ENCODE measurements at regions not wholly inside any gene's neighbourhood (a gene's known extent, or its start where the extent isn't known, plus 50 kb on each side); places are given as distances from the start of the nearest gene placed in this dataset.

- no peak overlapping the region for H3K4me3 ChIP-seq (ENCODE audit: low read depth, low read length, poor library complexity, severe bottlenecking)
- no peaks in the 10 kb centered on the region for H3K9me2 ChIP-seq (ENCODE audit: insufficient read depth, low read length)
- no peak overlapping the region for H2AFZ ChIP-seq (ENCODE audit: low read length)
- BruUV-seq (replicated peaks), result no TSS peak
- TF ChIP-seq EZH2phosphoT487 (IDR thresholded peaks at IDR 0.05; ENCODE audit: borderline replicate concordance, low read depth, low read length), result no peak
- TF ChIP-seq, protein P1, sequence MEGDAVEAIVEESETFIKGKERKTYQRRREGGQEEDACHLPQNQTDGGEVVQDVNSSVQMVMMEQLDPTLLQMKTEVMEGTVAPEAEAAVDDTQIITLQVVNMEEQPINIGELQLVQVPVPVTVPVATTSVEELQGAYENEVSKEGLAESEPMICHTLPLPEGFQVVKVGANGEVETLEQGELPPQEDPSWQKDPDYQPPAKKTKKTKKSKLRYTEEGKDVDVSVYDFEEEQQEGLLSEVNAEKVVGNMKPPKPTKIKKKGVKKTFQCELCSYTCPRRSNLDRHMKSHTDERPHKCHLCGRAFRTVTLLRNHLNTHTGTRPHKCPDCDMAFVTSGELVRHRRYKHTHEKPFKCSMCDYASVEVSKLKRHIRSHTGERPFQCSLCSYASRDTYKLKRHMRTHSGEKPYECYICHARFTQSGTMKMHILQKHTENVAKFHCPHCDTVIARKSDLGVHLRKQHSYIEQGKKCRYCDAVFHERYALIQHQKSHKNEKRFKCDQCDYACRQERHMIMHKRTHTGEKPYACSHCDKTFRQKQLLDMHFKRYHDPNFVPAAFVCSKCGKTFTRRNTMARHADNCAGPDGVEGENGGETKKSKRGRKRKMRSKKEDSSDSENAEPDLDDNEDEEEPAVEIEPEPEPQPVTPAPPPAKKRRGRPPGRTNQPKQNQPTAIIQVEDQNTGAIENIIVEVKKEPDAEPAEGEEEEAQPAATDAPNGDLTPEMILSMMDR (conservative IDR thresholded peaks at IDR 0.05; ENCODE audit: low read length), result no peak
- no peak overlapping the region for H3K27ac ChIP-seq (ENCODE audit: low read depth, low read length, poor library complexity, severe bottlenecking)
- no peaks in the 10 kb centered on the region for H4K20me1 ChIP-seq (ENCODE audit: insufficient read depth, low read length)
- no peaks in the 10 kb centered on the region for H3K79me2 ChIP-seq (ENCODE audit: insufficient read depth, low read depth, low read length)
- no peak for DNase-seq (ENCODE audit: low spot score)
- no peaks in the 10 kb centered on the region for H3K4me1 ChIP-seq (ENCODE audit: insufficient read depth, low read length, poor library complexity, severe bottlenecking)
- H3K9me3 ChIP-seq (ENCODE audit: low read length), result no peaks in the 10 kb centered on the region
- no peak overlapping the region for H3K4me2 ChIP-seq (ENCODE audit: low read length)
- ChIA-PET POLR2A (no interaction called here), CTCF (ENCODE audit: unreplicated experiment) (no interaction called here)
- intact Hi-C loops (cut with micrococcal nuclease; ENCODE audit: unreplicated experiment), result no loop called here
- no peaks in the 10 kb centered on the region for H3K36me3 ChIP-seq (ENCODE audit: insufficient read depth, low read length)
Measured at GRCh38 chr1:96355521-96355920, 366.1 kb upstream of the PTBP2 start.

DNA sequence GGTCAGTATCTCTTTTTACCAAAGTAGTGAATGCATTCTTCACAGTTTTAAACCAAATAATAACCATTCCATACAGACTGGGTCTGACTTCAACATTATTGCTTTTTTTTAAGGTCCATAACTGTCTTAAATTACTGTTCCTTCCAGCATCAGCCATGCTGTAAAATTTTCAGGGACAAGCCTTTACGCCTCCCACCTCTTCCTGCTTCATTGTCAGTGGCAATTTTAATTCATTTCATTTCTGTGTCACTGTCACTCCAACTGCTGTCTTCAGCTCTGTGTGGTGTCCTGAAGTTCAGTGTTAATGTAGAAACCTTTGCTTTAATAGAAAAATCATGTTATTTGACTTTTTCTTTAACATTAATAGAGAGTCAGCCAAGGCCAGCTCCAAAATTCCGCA lies 365.6 kb upstream of the PTBP2 start:
- intact Hi-C loops (cut with micrococcal nuclease; ENCODE audit: unreplicated experiment), result no loop called here
- H4K20me1 ChIP-seq (ENCODE audit: insufficient read depth, low read length), result no peaks in the 10 kb centered on the region
- H3K9me2 ChIP-seq (ENCODE audit: insufficient read depth, low read length), result no peaks in the 10 kb centered on the region
- no TSS peak for BruUV-seq (replicated peaks)
- no peaks in the 10 kb centered on the region for H3K36me3 ChIP-seq (ENCODE audit: insufficient read depth, low read length)
- no peak for DNase-seq (ENCODE audit: low spot score)
- no peaks in the 10 kb centered on the region for H3K79me2 ChIP-seq (ENCODE audit: insufficient read depth, low read depth, low read length)
- POLR2A ChIA-PET, result no interaction called here
- H3K4me3 ChIP-seq (ENCODE audit: low read depth, low read length, poor library complexity, severe bottlenecking), result no peak overlapping the region
- TF ChIP-seq, protein P1 (conservative IDR thresholded peaks at IDR 0.05; ENCODE audit: low read length), result no peak
- TF ChIP-seq EZH2phosphoT487 (IDR thresholded peaks at IDR 0.05; ENCODE audit: borderline replicate concordance, low read depth, low read length), result no peak
- no peak overlapping the region for H3K27ac ChIP-seq (ENCODE audit: low read depth, low read length, poor library complexity, severe bottlenecking)
- H3K4me1 ChIP-seq (ENCODE audit: insufficient read depth, low read length, poor library complexity, severe bottlenecking), result no peaks in the 10 kb centered on the region
- H3K9me3 ChIP-seq (ENCODE audit: low read length), result no peaks in the 10 kb centered on the region
- no peak overlapping the region for H3K4me2 ChIP-seq (ENCODE audit: low read length)
- H2AFZ ChIP-seq (ENCODE audit: low read length), result no peak overlapping the region
- CTCF ChIA-PET (ENCODE audit: unreplicated experiment), result no interaction called here

GRCh38 chr1:96357141-96357765 lies 364.3 kb upstream of the PTBP2 start:
- Histone ChIP-seq H3K27ac (ENCODE audit: low read depth, low read length, poor library complexity, severe bottlenecking) (no peak overlapping the region), H3K79me2 (ENCODE audit: insufficient read depth, low read depth, low read length) (no peaks in the 10 kb centered on the region), H3K9me2 (ENCODE audit: insufficient read depth, low read length) (no peaks in the 10 kb centered on the region), H2AFZ (ENCODE audit: low read length) (no peak overlapping the region), H3K36me3 (ENCODE audit: insufficient read depth, low read length) (no peaks in the 10 kb centered on the region), H3K4me1 (ENCODE audit: insufficient read depth, low read length, poor library complexity, severe bottlenecking) (no peaks in the 10 kb centered on the region), H3K9me3 (ENCODE audit: low read length) (no peaks in the 10 kb centered on the region), H4K20me1 (ENCODE audit: insufficient read depth, low read length) (no peaks in the 10 kb centered on the region), H3K4me3 (ENCODE audit: low read depth, low read length, poor library complexity, severe bottlenecking) (no peak overlapping the region), H3K4me2 (ENCODE audit: low read length) (no peak overlapping the region)
- BruUV-seq (replicated peaks), result no TSS peak
- POLR2A ChIA-PET, result interaction anchor here (0.6 kb wide), 1 partner anchor 599 kb away, joined by 5 read pairs; no protein-coding TSS in a partner anchor
- intact Hi-C loops (cut with micrococcal nuclease; ENCODE audit: unreplicated experiment), result no loop called here
- CTCF ChIA-PET (ENCODE audit: unreplicated experiment), result no interaction called here
- TF ChIP-seq, protein P1 (conservative IDR thresholded peaks at IDR 0.05; ENCODE audit: low read length), result no peak
- TF ChIP-seq EZH2phosphoT487 (IDR thresholded peaks at IDR 0.05; ENCODE audit: borderline replicate concordance, low read depth, low read length), result no peak
- DNase-seq (ENCODE audit: low spot score), result no peak

All from OCI-LY7 (cell line).